ENCODE measurements at regions not wholly inside any gene's neighbourhood (a gene's known extent, or its start where the extent isn't known, plus 50 kb on each side); places are given as distances from the start of the nearest gene placed in this dataset.
"Not testable (repeated sequence)": the region's sequence is repeated elsewhere in the genome, so short reads cannot be mapped to it uniquely, and the experiment has no call there.

DNA sequence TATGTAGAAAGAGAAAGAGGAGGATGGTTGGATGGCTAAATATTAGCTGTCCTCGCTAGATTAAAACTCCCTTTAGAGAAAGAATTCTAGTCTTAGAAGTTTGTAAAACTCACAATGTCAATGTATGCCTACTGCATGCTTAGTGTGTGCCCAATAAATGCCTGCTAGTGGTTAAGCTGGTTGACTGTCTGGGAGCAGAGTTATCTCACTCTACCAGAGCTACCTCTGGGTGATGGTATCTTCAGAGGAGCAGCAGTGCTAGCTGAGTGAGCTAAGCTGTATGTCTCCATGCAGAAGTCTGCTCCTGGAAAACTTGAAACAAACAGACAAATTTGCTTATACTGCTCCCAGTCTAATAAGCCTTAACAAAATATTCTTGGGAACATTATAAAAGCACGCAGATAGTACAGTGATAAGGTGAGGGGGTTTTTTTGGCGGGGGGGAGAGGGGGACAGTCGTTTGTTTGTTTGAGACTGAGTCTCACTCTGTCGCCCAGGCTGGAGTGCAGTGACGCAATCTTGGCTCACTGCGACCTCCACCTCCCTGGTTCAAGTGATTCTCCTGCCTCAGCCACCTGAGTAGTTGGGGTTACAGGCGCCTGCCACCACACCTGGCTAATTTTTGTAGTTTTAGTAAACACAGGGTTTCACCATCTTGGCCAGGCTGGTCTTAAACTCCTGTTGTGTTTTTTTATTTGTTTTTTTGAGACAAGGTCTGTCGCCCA, 202.8 kb upstream of the TSC22D1 start:
- H3K4me3 Mint-ChIP-seq = no peak overlapping the region
- no peak for ATAC-seq
- no peak for DNase-seq (ENCODE audit: low spot score)

DNA sequence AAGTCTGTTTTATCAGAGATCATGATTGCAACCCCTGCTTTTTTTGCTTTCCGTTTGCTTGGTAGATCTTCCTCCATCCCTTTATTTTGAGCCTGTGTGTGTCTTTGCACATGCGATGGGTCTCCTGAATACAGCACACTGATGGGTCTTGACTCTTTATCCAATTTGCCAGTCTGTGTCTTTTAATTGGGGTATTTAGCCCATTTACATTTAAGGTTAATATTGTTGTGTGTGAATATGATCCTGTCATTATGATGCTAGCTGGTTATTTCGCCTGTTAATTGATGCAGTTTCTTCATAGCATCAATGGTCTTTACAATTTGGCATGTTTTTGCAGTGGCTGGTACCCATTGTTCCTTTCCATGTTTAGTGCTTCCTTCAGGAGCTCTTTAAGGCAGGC, 199.2 kb upstream of the TSC22D1 start:
- not testable (repeated sequence) for DNase-seq (ENCODE audit: low spot score); H3K4me3 Mint-ChIP-seq; H3K9me3 Mint-ChIP-seq; H3K27ac Mint-ChIP-seq; H3K27me3 Mint-ChIP-seq; ATAC-seq; H3K4me1 Mint-ChIP-seq (ENCODE audit: low read depth in 2 of 2); H3K36me3 Mint-ChIP-seq

More for the DNA sequence above, 202.8 kb upstream of the TSC22D1 start:
- H3K4me1 Mint-ChIP-seq (ENCODE audit: low read depth in 2 of 2) = peaks cover 0 to 3% of the 10 kb centered on the region in 2 donors
- no peaks in the 10 kb centered on the region for H3K36me3 Mint-ChIP-seq
- H3K9me3 Mint-ChIP-seq = peaks cover 3% of the 10 kb centered on the region
- H3K27ac Mint-ChIP-seq = no peak overlapping the region
- peaks cover 0 to 7% of the 10 kb centered on the region in 2 donors for H3K27me3 Mint-ChIP-seq

DNA sequence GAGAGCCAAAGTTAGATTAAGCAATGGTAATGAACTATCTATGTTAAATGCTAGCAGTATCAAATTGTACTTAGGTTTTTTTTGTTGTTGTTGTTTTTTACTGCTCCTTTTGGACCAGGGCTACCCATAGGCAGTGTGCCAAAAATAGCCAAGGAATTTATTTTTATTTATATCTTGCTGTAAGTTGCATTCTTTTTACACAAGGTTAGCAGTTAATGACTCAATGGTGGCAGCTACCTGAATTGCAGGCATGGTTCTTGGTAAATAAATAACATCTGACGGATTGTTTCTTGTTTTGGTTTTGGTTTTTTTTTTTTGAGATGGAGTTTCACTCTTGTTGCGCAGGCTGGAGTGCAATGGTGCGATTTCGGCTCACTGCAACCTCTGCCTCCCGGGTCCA, 194.8 kb upstream of the TSC22D1 start:
- H3K36me3 Mint-ChIP-seq = no peaks in the 10 kb centered on the region
- peaks cover 3% of the 10 kb centered on the region for H3K9me3 Mint-ChIP-seq
- H3K4me3 Mint-ChIP-seq = no peak overlapping the region
- ATAC-seq (no peak), DNase-seq (ENCODE audit: low spot score) (no peak)
- peaks cover 0 to 2% of the 10 kb centered on the region in 2 donors for H3K27me3 Mint-ChIP-seq
- H3K4me1 Mint-ChIP-seq (ENCODE audit: low read depth in 2 of 2) = peaks cover 26 to 29% of the 10 kb centered on the region in 2 donors
- no peak overlapping the region for H3K27ac Mint-ChIP-seq

DNA sequence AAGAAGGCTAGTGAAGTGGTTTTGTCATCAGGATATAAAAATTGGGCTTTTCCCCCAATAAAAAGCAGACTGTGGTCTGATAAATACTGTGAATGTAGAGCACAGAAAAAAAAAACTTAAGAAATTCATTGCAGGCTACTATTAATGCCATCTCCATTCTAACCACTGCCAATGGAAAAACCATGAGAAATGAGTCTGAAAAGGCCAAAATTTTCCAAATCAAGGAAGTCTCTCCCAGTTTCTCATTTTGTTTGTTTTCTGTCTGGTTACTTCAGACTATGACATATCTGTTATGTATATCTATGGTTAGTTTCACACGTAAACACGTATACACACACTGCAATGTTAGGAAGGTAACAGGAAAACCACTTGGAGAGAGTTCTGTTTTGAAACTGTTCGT, 193.6 kb upstream of the TSC22D1 start:
- ATAC-seq (no peak), DNase-seq (ENCODE audit: low spot score) (no peak)
- H3K9me3 Mint-ChIP-seq = no peaks in the 10 kb centered on the region
- H3K4me1 Mint-ChIP-seq (ENCODE audit: low read depth in 2 of 2) = peaks cover 26 to 28% of the 10 kb centered on the region in 2 donors
- H3K36me3 Mint-ChIP-seq = no peaks in the 10 kb centered on the region
- H3K27me3 Mint-ChIP-seq = no peaks in the 10 kb centered on the region
- peak overlapping the region; percentile 72 for H3K4me3 Mint-ChIP-seq
- H3K27ac Mint-ChIP-seq = peak overlapping the region; percentile 78 to 91

DNA sequence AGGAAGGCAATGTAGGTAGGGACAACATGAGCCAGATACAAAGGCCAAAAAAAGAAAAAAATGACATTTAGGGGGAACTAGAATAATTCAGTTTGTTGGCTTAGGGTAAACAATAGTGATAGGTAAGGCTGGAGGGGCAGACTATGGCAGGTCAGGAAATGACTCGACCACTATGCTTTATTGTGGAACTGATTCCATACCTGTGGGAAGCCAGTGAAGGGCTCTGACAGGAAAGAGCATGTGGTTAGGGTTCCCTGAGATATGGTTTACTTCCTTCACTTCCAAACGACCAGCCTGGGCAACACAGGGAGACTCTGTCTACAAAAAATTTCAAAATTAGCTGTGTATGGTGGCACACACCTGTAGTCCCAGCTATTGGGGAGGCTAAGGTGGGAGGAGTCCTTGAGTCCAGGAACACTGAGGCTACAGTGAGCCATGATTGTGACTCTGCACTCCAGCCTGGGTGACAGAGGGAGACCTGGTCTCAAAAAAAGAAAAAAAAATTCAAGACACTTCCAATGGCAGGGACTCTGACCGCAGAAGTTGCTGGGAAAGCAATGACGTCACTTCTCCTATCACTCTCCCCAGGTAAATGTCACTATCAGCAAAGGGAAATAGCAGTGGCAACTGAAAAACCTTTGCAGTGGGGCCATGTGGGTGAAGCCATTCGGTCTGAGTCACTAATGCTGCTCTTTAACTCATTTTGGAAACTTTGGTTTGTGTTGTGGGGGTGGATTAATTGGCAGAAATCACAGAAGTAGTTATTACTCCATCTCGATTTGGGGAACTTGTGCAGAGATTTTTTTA, 192.8 kb upstream of the TSC22D1 start:
- no peaks in the 10 kb centered on the region for H3K9me3 Mint-ChIP-seq
- no peaks in the 10 kb centered on the region for H3K36me3 Mint-ChIP-seq
- ATAC-seq (peak in 1 of 2 donors; percentile 34), DNase-seq (ENCODE audit: low spot score) (no peak)
- peaks cover 26 to 32% of the 10 kb centered on the region in 2 donors for H3K4me1 Mint-ChIP-seq (ENCODE audit: low read depth in 2 of 2)
- peak overlapping the region; percentile 72 for H3K4me3 Mint-ChIP-seq
- peak overlapping the region; percentile 78 to 91 for H3K27ac Mint-ChIP-seq
- H3K27me3 Mint-ChIP-seq = no peaks in the 10 kb centered on the region

DNA sequence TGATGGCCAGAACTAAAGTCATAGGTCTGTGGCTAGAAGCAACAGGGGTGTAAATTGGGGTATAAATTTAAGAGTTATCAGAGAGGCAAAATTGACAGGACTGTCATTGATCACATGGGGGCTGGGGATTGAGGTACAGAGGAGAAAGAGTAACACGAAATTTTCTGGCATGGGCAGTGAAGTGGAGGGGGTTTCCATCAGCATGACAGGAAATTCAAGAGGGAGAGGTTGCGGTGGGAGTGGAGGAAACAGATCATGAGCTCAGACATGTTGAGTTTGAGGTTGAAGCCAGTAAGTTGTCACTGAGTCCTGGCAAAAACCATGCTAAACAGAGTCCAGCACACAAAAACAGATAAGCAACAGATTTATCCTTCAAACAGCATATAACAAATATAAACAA, 192.1 kb upstream of the TSC22D1 start:
- Mint-ChIP-seq H3K4me1 (ENCODE audit: low read depth in 2 of 2) (peaks cover 26 to 35% of the 10 kb centered on the region in 2 donors), H3K27me3 (no peaks in the 10 kb centered on the region), H3K9me3 (no peaks in the 10 kb centered on the region), H3K4me3 (peak overlapping the region; percentile 72), H3K36me3 (no peaks in the 10 kb centered on the region), H3K27ac (peak overlapping the region; percentile 78 to 91)
- DNase-seq (ENCODE audit: low spot score) (peak; percentile 76), ATAC-seq (peak; percentile 84 to 92)

DNA sequence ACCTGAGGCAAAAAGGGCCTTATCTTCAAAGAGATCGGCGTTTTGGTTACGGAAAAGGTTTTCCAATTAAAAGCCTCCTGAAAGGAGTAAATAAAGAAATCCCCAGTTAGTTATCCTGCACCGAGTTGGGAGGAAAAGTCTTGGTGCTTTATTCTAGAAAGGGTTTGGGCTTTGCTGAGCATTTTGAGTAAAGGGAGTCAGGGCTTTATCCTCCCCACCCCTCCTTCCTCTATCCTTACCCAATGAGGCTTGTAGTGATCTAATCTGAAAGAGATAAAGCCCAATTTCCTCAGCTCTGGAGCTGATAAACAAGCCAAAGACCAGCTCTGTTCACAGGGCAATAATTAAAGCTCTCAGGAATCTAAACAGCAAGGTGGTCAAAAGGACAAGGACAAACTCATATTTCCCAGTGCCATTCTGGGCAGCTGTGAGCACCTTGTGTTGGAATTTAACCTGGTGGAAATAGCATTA, 188.9 kb upstream of the TSC22D1 start:
- no peak overlapping the region for H3K4me3 Mint-ChIP-seq

DNA sequence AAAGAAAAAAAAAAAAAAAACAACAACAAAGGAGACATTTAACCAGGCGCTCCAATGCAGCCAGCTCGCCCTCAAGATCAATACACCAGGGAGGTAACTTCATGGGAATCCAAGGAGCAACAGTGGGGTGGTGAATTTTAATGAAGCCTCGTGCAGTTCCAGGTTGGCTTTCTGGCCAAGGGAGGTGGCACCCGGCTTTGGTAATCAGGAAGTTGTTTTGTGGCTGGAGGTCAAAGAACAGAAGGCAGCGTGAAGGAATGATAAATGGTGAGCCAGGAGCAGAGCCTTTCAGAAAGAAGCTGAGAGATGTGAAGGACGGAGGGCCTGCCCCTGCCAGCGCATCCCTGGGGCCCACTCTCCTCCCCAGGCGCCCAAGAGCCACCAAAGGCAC, 188.2 kb upstream of the TSC22D1 start:
- Mint-ChIP-seq H3K36me3 (no peaks in the 10 kb centered on the region), H3K9me3 (peaks cover 4% of the 10 kb centered on the region), H3K4me3 (peak overlapping the region; percentile 20), H3K4me1 (ENCODE audit: low read depth in 2 of 2) (peaks cover 18 to 28% of the 10 kb centered on the region in 2 donors), H3K27ac (peak overlapping the region in 1 of 2 donors; percentile 8), H3K27me3 (peaks cover 0 to 3% of the 10 kb centered on the region in 2 donors)
- no peak for ATAC-seq
- DNase-seq (ENCODE audit: low spot score) = no peak

More for the DNA sequence above, 188.9 kb upstream of the TSC22D1 start:
- Mint-ChIP-seq H3K27ac (no peak overlapping the region), H3K36me3 (no peaks in the 10 kb centered on the region), H3K4me1 (ENCODE audit: low read depth in 2 of 2) (peaks cover 25 to 34% of the 10 kb centered on the region in 2 donors), H3K9me3 (peaks cover 4% of the 10 kb centered on the region), H3K27me3 (peaks cover 0 to 3% of the 10 kb centered on the region in 2 donors)
- DNase-seq (ENCODE audit: low spot score) (no peak), ATAC-seq (no peak)

DNA sequence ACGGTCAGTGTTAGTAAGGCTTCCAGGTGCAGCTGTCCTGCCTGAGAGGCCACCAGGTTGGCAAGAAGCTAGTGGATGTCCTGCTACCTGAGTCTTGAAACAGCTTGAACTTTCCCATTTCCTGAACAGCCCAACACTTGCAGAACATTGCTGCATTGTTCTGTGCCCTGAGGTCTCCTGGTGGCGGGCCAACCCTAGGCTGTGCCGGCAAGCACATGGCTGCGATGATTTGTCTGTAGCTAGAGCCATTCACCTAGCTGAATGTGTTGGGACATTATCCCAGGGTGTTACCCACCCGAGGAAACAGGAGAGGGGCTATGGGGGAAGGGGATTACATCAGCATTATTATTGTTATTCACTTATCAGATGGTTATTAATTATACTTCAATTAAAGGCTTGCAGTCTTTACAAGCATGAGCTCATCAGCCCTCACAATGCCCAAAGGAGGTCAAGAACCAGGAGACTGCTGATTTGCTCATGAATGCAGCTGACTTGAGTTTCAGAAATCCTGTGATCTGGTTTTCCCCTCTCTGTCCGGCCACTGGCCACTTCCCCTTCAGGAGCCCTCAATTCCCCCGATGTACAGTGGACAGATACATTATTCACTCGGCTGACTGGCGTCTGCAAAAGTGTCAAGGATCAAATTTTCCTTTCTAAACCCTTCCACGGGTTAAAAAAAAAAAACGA, 187.6 kb upstream of the TSC22D1 start:
- ATAC-seq (no peak), DNase-seq (ENCODE audit: low spot score) (no peak)
- Mint-ChIP-seq H3K27me3 (peaks cover 0 to 3% of the 10 kb centered on the region in 2 donors), H3K36me3 (no peaks in the 10 kb centered on the region), H3K4me3 (no peak overlapping the region), H3K27ac (peak overlapping the region in 1 of 2 donors; percentile 8), H3K9me3 (peaks cover 4% of the 10 kb centered on the region), H3K4me1 (ENCODE audit: low read depth in 2 of 2) (peaks cover 13 to 23% of the 10 kb centered on the region in 2 donors)

DNA sequence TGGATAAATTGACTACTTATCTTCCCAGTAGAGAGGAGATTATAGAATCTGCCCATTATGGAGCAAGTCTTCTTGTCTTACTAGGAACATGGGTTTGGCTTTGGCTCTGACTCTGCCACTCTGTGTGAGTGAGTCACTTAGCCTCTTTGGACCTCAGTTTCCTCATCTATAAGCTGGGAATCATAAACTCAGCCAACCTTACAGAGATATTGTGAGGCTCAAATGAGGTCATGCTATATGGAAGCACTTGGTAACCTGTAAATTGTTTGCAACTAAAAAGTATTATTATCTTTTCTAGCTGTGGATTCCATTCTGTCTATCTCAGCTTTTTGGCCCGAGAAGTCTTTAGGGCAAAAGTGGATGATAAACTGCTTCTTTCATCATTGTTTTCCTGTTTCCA, 186.8 kb upstream of the TSC22D1 start:
- peaks cover 5 to 15% of the 10 kb centered on the region in 2 donors for H3K4me1 Mint-ChIP-seq (ENCODE audit: low read depth in 2 of 2)
- H3K4me3 Mint-ChIP-seq = no peak overlapping the region

DNA sequence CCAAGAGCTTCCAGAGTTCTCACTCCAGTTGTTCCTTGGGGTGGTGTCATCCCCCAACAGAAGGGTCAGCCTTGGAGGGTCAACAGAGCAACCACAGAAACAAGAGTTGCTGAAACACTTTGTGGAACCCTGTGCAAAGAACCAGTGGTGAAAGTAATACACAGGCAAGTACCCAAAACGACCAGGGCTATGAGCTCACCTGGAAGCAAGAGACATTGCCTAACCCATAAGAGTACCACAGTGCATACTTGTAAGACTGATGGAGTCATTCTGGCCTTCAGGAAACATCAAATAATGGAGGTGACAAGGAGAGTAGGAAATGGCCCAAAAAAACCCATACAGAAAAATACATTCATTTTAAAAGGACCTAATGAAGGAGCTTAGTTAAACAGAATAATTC, 184.3 kb upstream of the TSC22D1 start:
- DNase-seq (ENCODE audit: low spot score) (no peak), ATAC-seq (no peak)
- H3K9me3 Mint-ChIP-seq = peaks cover 4% of the 10 kb centered on the region
- peaks cover 12 to 15% of the 10 kb centered on the region in 2 donors for H3K27me3 Mint-ChIP-seq
- no peak overlapping the region for H3K27ac Mint-ChIP-seq
- no peaks in the 10 kb centered on the region for H3K36me3 Mint-ChIP-seq
- no peak overlapping the region for H3K4me3 Mint-ChIP-seq
- H3K4me1 Mint-ChIP-seq (ENCODE audit: low read depth in 2 of 2) = peaks cover 0 to 11% of the 10 kb centered on the region in 2 donors

More for the DNA sequence above, 186.8 kb upstream of the TSC22D1 start:
- Mint-ChIP-seq H3K27ac (peak overlapping the region in 1 of 2 donors; percentile 7), H3K27me3 (peaks cover 5% of the 10 kb centered on the region in 2 donors), H3K36me3 (no peaks in the 10 kb centered on the region), H3K9me3 (peaks cover 4% of the 10 kb centered on the region)
- DNase-seq (ENCODE audit: low spot score) = no peak
- no peak for ATAC-seq

DNA sequence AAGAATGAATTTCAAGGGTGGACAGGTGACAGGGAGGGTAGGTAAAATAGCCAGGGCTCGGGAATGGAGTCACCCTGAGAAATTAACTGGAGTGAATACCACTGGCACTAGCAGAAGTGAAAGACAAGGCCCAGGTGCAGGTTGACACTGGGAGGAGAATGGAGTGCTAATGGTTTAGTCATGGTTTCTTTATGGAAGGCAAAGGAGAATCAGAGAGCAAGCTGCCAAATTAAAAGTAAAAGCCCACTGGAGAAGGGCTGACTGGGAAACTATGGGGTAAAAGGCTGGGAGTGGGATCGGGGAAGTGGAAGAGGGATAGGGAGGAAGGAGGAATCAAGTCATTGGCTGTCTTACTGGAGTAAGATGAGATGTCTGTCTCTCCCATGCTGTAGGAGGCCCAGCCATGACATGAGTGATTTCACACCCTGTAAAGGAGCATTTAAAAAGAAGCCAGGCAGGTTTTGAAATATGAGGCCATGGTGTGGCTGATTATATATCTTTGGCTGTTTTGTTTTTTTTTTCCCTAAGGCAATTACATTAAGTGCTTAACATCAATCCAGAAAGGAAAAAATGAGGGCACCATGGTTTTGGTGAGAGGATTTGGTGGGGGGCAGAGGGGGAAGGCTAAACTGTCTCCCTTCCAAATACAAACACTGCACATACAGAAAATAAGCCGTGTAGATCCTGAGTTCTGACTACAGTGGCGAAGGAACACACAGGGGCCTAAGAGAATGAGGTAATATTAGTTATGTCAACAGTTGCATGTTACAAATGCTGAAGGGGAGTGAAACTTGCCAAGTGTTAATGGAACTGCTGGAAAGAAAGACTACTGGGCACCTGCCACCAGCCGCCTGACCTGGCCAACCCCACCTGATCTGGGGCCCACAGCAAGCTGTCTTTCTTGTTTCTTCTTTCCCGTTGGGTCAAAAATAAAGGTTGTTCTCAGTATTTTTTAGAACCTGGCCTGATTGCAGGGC, 183.5 kb upstream of the TSC22D1 start:
- no peaks in the 10 kb centered on the region for H3K36me3 Mint-ChIP-seq

More for the DNA sequence above, 183.5 kb upstream of the TSC22D1 start:
- no peak for DNase-seq (ENCODE audit: low spot score)
- Mint-ChIP-seq H3K9me3 (peaks cover 4% of the 10 kb centered on the region), H3K27me3 (peaks cover 12 to 15% of the 10 kb centered on the region in 2 donors), H3K4me1 (ENCODE audit: low read depth in 2 of 2) (peaks cover 0 to 11% of the 10 kb centered on the region in 2 donors), H3K27ac (no peak overlapping the region), H3K4me3 (no peak overlapping the region)
- ATAC-seq = no peak

Measured in natural killer cell treated with Interleukin-12 subunit alpha and Interleukin-12 subunit beta and Interleukin-15 and Interleukin-18, amount 100 ng/mL, for 72 hours (primary cell).